Hematopoietic multipotent progenitor cell treated with erythropoietin and hydrocortisone succinate and interleukin-3 and kit ligand, for 15 days (in vitro differentiated cells): ENCODE measurements at regions not wholly inside any gene's neighbourhood (a gene's known extent, or its start where the extent isn't known, plus 50 kb on each side); places are given as distances from the start of the nearest gene placed in this dataset.

Experiments used
- DNase-seq: peaks from one replicate; pipeline ENCODE4 v3.0.0-alpha.2; 2015; ENCODE audit warnings: low spot score

GRCh38 chr14:100638211-100638855, 51.1 kb upstream of the BEGAIN start:
- DNase-seq, result no peak

DNA sequence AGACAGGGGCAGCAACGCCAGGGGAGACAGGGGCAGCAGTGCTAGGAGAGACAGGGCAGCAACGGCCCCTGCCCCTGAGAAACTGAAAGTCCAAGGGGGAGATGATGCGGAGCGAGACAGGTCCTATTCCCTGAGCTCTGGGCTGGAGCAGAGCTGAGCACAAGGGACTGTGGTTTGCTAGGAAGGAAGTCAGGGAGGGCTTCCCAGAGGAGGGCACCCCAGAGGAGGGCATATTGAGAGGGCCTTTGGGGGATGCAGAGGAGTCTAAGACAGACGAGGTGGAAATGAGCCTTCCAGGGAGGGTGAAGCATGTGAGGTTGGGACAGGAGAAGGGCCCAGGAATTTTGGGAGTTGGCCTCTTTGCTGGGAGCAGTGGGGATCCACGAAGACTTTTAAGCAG, 52.1 kb upstream of the BEGAIN start:
- DNase-seq, result no peak

DNA sequence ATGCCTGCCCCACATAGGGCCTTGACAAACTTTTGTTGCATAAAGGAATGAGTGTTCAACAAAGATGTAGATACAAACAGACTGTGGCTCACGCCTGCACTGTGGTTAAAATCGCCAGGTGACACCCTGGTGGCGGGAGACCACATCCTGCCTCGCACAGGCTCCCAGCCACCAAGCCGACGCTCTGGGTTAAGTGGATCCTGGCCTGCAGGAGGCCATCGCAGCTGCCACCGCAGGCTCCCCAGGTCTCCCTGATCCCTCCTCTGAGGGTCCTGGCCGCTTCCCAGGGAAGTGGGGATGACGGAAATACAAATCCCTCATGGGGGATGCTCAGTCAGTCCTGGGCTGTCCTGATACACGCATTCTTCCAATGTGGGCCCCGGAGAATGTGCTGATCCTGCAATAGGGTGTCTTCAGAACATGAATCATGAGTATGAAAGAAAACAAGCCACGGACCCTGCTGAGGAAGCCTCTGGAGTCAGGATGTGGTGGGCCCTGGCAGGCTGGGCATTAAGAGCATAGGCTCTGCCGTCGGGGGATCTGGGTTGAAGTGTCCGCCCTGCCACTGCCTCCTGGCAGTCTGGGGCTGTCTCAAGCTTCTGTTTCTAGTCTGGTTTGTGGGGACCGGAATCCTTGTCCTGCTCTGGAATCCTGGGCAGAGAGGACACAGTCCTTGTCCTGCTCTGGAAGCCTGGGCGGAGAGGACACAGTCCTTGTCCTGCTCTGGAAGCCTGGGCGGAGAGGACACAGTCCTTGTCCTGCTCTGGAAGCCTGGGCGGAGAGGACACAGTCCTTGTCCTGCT, 53.5 kb upstream of the BEGAIN start:
- DNase-seq, result no peak

GRCh38 chr14:100641274-100641860, 54.1 kb upstream of the BEGAIN start:
- DNase-seq, result no peak

DNA sequence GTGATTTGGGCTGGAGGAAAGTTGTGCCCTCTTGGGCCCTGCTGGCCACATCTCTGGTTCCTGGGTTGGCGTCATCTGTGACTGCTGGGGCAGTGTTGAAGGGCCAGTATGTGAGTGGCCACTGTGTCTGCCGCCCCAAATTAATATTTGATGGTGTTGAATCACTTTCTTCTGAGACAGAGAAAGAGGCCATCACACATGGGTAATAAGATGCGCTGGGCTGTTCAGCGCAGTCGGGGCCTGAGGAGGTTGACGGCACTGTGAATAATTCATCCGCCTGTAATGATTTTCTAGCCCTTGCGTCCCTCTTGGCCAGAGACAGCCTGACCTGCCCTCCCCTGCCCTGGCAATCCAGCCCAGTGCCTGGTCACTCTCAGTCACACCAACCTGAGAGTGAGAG, 56.2 kb upstream of the BEGAIN start:
- no peak for DNase-seq

- no peak for DNase-seq
These were observed 57.2 kb upstream of the BEGAIN start for GRCh38 chr14:100644383-100644782.

- DNase-seq, result no peak
These were observed 57.6 kb upstream of the BEGAIN start for GRCh38 chr14:100644784-100645183.

DNA sequence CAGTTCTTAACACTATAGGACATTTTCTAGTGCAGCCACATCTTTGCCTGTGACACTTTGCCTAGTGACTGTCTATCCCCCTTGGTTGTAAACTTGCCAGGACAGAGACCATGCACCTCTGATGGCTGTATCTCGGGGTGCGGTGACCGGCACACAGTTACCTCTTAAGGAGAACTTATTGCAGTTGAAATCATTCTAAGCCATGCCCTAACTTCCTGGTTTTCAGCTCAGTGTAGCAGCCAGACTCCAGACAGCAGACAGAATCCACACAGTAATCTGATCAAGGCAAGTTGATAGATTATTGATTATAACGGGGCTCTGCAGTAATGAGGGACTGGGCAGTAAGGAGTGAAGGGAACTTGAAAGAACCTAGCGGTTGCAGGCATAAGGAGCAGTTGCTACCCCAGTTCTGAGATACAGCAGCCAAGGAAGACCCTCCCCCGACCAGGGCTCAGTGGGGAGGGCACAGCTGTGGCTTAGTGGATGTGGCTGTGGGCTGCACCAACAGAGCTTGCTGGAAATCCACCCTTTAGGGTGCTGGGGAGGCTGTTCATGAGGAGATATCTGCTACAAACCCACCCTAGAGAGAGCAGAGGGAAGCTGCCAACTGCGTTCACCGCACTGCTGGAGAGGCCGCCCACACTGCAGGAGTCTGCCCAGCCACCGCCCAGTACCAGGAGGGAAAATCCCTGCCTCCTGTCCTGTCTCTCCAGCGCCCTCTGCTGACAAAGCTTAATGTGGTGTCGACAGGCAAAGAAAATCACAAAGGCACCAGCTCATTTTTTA, 58.2 kb upstream of the BEGAIN start:
- peak; percentile 73 for DNase-seq

DNA sequence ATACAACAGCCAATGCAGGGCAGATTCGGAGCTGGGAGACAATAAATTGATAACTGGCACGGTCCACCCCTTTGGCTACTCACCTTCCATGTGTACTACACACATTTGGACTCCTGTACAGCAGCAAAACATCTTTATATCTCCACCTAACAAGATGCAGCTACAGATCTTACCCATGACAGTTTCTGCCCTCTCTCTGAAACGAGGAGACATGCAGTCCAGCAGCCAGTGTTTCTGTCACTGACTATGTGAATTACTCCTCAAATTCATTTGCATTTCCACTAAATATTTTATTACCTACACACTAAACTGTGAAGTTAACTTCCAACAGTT, 58.7 kb upstream of the BEGAIN start:
- DNase-seq, result no peak

DNA sequence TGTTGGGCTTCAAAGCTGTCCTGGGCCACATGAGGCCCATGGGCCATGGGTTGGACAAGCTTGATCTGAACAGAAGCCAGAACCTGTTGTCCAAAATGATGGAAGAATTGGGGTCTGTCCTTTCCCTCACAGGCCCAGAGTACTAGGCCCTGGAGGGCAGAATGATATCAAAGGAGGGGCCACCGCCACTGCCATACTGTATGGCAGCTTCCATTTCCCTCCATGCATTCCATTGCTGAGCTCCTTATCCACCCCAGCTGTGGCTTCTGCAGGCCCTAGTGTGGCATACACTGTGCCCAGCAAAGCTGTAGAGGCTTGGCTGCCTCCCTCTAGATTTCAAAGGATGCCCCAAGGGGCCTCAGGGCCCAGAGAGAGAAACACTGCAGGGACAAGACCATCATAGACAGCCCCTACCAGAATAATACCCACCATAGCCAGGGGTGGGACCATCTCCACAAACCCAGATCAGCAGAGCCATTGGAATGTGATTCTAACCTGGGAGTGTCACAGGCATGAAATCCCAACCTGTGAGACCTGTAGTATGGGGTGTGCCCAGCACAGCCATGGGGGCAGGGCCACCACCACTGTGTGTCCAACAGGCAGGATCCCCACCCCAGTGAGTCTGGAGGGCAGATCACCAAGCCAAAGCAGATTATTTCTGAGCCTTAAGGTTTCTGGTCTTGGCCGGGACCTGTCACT, 61.4 kb upstream of the BEGAIN start:
- DNase-seq, result no peak

DNA sequence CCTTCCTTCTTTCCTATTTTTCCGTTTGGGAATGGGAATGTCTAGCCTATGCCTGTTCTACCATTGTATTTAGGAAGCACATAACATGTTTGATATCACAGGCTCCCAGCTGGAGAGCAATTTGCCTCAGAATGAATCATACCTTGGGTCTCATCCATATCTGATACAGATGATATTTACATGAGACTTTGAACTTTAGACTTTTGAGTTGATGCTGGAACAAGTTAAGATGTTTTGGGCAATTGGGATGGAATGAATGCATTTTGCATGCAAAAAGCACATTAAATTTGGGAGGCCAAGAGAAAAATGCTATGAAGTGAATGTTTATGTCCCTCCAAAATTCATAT, 61.9 kb upstream of the BEGAIN start:
- no peak for DNase-seq

GRCh38 chr14:100651999-100652508, 64.8 kb upstream of the BEGAIN start:
- no peak for DNase-seq

- no peak for DNase-seq
These were observed 65.5 kb upstream of the BEGAIN start for GRCh38 chr14:100652744-100653143.

- no peak for DNase-seq
These were observed 66.2 kb upstream of the BEGAIN start for GRCh38 chr14:100653409-100653808.

GRCh38 chr14:100654025-100654813, 67.0 kb upstream of the BEGAIN start:
- no peak for DNase-seq

- DNase-seq, result no peak
These were observed 67.9 kb upstream of the BEGAIN start for GRCh38 chr14:100654814-100655740.

DNA sequence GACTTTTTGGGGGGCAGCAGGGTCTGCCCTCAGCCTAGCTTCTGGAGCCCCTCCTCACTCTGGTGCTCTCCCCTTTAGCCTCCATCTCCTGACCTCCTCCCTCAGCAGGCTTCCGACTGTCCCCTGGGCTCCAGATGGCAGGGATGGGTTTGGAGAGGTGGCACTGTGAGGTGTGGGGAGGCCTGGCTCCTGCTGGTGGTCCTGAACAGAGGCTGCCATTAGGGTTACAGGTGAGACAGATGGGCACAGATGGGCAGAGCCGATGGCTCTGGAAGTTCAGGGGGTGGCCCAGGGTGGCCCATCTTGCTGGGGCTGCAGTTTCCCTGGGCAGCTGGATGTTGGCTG, 68.5 kb upstream of the BEGAIN start:
- no peak for DNase-seq

GRCh38 chr14:100656996-100657395, 69.7 kb upstream of the DLK1 start:
- no peak for DNase-seq

GRCh38 chr14:100657780-100658179, 68.9 kb upstream of the DLK1 start:
- DNase-seq, result no peak
